Colonic mucosa (tissue), 4 donors: ENCODE measurements at regions not wholly inside any gene's neighbourhood (a gene's known extent, or its start where the extent isn't known, plus 50 kb on each side); places are given as distances from the start of the nearest gene placed in this dataset.

Source experiments
- DNase-seq: peaks from one replicate; pipeline ENCODE4 v3.0.0-alpha.2; 2020
- H3K27ac ChIP-seq: fragments of 200-600 bp; one replicate; pipeline ENCODE4 v1.8.0; 2021
- H3K27me3 ChIP-seq: fragments of 200-600 bp; one replicate; pipeline ENCODE4 v1.8.0; 2021
- H3K36me3 ChIP-seq: fragments of 200-600 bp; one replicate; pipeline ENCODE4 v1.8.0; 2021
- H3K4me1 ChIP-seq: fragments of 200-600 bp; one replicate; pipeline ENCODE4 v1.8.0; 2021; ENCODE audit warnings: mild to moderate bottlenecking
- H3K4me3 ChIP-seq: fragments of 200-600 bp; one replicate; pipeline ENCODE4 v1.8.0; 2021
- H3K9ac ChIP-seq, 2 donors: one replicate each; pipeline ENCODE4 v1.7.0; 2013; ENCODE audit warnings: control low read depth in 2 of 2, low read depth in 2 of 2, low read length in 2 of 2
- H3K9me3 ChIP-seq: fragments of 200-600 bp; one replicate; pipeline ENCODE4 v1.8.0; 2021
- CTCF ChIP-seq: fragments of 200-600 bp; IDR thresholded peaks from one replicate; pipeline ENCODE4 v1.8.0; 2022; ENCODE audit warnings: antibody characterized with exemption, mild to moderate bottlenecking
- intact Hi-C: fragments of 100-400 bp; cut with DNase I; formaldehyde crosslinking; loops from one replicate; pipeline ENCODE4 v1.14.1; 2022
- donor health status: healthy.
- donor health status: DM: no; HTN: no; CAD: no.
- donor health status: DM: no; HTN: no; CAD: no.

- intact Hi-C loops: no loop called here
- H3K27me3 ChIP-seq: no peaks in the 10 kb centered on the region
- H3K9ac ChIP-seq: no peak overlapping the region
- no peaks in the 10 kb centered on the region for H3K36me3 ChIP-seq
- H3K9me3 ChIP-seq: peaks cover 7% of the 10 kb centered on the region
- no peak overlapping the region for H3K4me3 ChIP-seq
- H3K27ac ChIP-seq: no peak overlapping the region
- no peak for DNase-seq
- H3K4me1 ChIP-seq: no peaks in the 10 kb centered on the region
- no peak for TF ChIP-seq CTCF
These were observed 929.5 kb upstream of the RAG2 start for GRCh38 chr11:37527545-37527944.

DNA sequence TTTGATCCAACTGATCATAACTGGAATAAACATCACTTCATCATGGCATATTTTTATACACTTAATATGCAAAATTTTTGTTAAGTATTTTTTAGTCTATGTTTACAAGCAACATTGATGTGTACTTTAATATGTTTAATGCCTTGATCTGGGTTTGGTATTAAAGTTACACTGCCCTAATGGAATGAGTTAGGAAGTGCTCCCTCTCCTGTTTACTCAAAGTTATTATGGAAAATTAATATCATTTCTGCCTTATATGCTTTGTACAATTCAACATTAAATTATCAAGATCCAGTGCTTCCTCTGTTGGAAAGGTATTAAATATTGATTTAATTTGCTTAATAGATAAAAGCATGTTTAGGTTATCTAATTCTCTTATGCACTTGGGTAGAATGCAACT, 927.3 kb upstream of the RAG2 start:
- Histone ChIP-seq H3K9ac (no peak overlapping the region), H3K4me3 (no peak overlapping the region), H3K4me1 (no peaks in the 10 kb centered on the region), H3K36me3 (no peaks in the 10 kb centered on the region), H3K27ac (no peak overlapping the region), H3K9me3 (peaks cover 7% of the 10 kb centered on the region), H3K27me3 (no peaks in the 10 kb centered on the region)
- intact Hi-C loops: no loop called here
- DNase-seq: no peak
- TF ChIP-seq CTCF: no peak

- H3K4me3 ChIP-seq: no peak overlapping the region
- H3K36me3 ChIP-seq: no peaks in the 10 kb centered on the region
- no peaks in the 10 kb centered on the region for H3K27me3 ChIP-seq
- no peak for DNase-seq
- H3K9me3 ChIP-seq: no peaks in the 10 kb centered on the region
- no peak overlapping the region for H3K27ac ChIP-seq
- no peaks in the 10 kb centered on the region for H3K4me1 ChIP-seq
- H3K9ac ChIP-seq: no peak overlapping the region
- no peak for TF ChIP-seq CTCF
- intact Hi-C loops: no loop called here
These were observed 921.7 kb upstream of the RAG2 start for GRCh38 chr11:37519781-37520180.

DNA sequence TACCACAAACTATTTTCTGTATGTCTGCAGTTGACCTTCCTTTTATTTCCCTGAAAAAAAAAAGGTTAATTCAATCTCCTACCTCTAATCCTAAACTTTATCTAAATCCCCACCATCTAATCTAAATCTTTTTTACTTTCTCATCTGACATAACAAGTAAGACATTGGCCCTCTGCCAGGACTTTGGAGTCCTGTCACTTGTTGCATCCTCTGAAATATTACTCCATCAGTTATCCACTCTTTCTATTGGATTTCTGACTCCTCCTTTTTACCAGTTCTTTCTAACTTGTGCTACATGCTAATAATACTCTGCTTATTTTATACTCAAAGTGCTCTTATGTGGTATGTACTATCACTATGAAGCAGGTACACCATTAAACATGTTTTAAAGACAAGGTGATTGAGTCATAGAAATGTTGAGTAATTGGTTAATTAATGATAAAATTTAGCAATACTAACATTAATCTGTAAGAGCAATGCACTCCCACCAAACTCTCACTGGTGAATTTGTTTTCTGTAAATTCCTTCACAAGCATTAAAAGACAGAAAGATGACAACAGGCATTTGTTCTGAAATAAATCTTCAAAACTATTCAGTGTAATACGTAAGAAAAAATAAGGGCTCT, 914.2 kb upstream of the RAG2 start:
- no peak for DNase-seq
- Histone ChIP-seq H3K36me3 (no peaks in the 10 kb centered on the region), H3K9me3 (no peaks in the 10 kb centered on the region), H3K27me3 (no peaks in the 10 kb centered on the region), H3K4me3 (no peak overlapping the region), H3K4me1 (no peaks in the 10 kb centered on the region), H3K9ac (no peak overlapping the region), H3K27ac (no peak overlapping the region)
- intact Hi-C loops: no loop called here
- no peak for TF ChIP-seq CTCF

DNA sequence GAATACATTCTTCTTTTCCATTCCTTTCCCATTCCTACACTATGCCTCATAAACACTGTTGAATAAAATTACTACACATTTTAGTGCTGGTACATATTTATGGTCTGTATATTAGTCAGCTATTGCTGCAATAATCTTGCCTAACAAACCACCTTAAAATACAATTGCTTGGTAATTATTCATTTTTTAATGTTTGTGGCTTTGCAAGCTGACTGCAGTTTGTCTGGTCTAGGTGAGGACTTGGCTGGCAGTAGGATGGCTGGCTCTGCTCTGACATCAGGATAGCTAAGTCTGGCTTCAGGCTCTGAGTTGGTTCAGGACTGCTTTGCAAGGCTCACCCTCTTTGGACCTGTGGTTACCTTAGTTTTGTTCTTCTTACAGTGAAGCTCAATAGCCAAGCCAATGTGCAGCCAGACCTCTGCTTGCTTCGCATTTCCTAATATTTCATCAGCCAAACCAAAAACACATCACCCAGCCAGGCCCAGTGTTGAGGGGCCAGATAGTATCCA, 913.4 kb upstream of the RAG2 start:
- H3K9ac ChIP-seq: no peak overlapping the region
- DNase-seq: no peak
- H3K9me3 ChIP-seq: no peaks in the 10 kb centered on the region

More for the DNA sequence above, 913.4 kb upstream of the RAG2 start:
- Histone ChIP-seq H3K27me3 (no peaks in the 10 kb centered on the region), H3K27ac (no peak overlapping the region), H3K4me3 (no peak overlapping the region), H3K4me1 (no peaks in the 10 kb centered on the region), H3K36me3 (no peaks in the 10 kb centered on the region)
- TF ChIP-seq CTCF: no peak
- intact Hi-C loops: no loop called here
